Stimulated activated CD4-positive, alpha-beta T cell treated with anti-CD3 and anti-CD28 coated beads, Interleukin-2, amount 100 ng/mL, for 4 hours (primary cell): ENCODE measurements at regions not wholly inside any gene's neighbourhood (a gene's known extent, or its start where the extent isn't known, plus 50 kb on each side); places are given as distances from the start of the nearest gene placed in this dataset.
"Not testable (repeated sequence)": the region's sequence is repeated elsewhere in the genome, so short reads cannot be mapped to it uniquely, and the experiment has no call there.

Experiments used
- DNase-seq: peaks from one replicate; pipeline ENCODE4 v3.0.0-alpha.2; 2020; ENCODE audit warnings: low read depth

DNA sequence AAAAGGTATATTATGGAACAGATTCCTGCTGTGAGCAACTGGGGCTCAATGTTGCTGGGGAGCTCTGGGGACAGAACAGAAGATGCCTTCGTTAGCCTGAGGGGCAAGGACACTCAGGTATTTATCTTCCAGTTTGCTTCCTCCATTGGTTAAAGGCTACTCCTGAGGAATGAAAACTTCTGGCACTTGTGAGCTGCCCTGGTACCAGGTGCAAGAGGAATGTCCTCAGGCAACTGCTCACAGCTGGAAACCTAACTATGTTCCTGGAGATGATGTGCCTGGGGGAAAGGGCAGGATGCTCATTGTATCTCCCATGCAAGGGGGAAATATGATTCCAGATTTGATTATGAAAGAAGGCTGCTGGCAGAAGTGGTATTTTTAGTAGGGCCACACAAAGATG lies 54.0 kb upstream of the BBX start:
- DNase-seq: no peak

- not testable (repeated sequence) for DNase-seq
Observed at GRCh38 chr3:107470496-107470895, 52.3 kb upstream of the BBX start.
